ENCODE measurements at regions not wholly inside any gene's neighbourhood (a gene's known extent, or its start where the extent isn't known, plus 50 kb on each side); places are given as distances from the start of the nearest gene placed in this dataset.

GRCh38 chr5:72646246-72646866, 139.1 kb upstream of the ZNF366 start:
- TF ChIP-seq, protein P1, sequence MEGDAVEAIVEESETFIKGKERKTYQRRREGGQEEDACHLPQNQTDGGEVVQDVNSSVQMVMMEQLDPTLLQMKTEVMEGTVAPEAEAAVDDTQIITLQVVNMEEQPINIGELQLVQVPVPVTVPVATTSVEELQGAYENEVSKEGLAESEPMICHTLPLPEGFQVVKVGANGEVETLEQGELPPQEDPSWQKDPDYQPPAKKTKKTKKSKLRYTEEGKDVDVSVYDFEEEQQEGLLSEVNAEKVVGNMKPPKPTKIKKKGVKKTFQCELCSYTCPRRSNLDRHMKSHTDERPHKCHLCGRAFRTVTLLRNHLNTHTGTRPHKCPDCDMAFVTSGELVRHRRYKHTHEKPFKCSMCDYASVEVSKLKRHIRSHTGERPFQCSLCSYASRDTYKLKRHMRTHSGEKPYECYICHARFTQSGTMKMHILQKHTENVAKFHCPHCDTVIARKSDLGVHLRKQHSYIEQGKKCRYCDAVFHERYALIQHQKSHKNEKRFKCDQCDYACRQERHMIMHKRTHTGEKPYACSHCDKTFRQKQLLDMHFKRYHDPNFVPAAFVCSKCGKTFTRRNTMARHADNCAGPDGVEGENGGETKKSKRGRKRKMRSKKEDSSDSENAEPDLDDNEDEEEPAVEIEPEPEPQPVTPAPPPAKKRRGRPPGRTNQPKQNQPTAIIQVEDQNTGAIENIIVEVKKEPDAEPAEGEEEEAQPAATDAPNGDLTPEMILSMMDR (conservative IDR thresholded peaks at IDR 0.05; ENCODE audit: low read depth, low read length) = no peak
- TF ChIP-seq EZH2 (IDR thresholded peaks at IDR 0.05; ENCODE audit: borderline replicate concordance, low read depth, low read length, poor library complexity, severe bottlenecking) = no peak
